IMR-90 (cell line): ENCODE measurements at regions not wholly inside any gene's neighbourhood (a gene's known extent, or its start where the extent isn't known, plus 50 kb on each side); places are given as distances from the start of the nearest gene placed in this dataset.

Source experiments
- ATAC-seq: fragments of 200-7000 bp; cut with Tn5 transposase; 2 replicates; pipeline ENCODE4 v1.9.1; 2020; ENCODE audit warnings: low read depth, mild to moderate bottlenecking, moderate library complexity
- BruUV-seq: library from RNA; stranded (reverse); fragments of 400-500 nt; replicated peaks from 2 replicates; lab custom pipeline; 2021; lab: Mats Ljungman, UMichigan
- CTCF ChIA-PET: fragments of 300-600 bp; formaldehyde crosslinking; extraction: SDS; loops from one replicate; lab custom pipeline; 2021; ENCODE audit warnings: antibody characterized with exemption; lab: Yijun Ruan, JAX
- POLR2A ChIA-PET: fragments of 300-600 bp; sonication (Branson Sonifier 250); formaldehyde crosslinking; loops from one replicate; lab custom pipeline; 2022; ENCODE audit warnings: antibody characterized with exemption; ENCODE audit not compliant: unreplicated experiment; lab: Charles Lee
- DNase-seq: peaks from one replicate; pipeline ENCODE4 v3.0.0; 2013
- H2AFZ ChIP-seq: replicated peaks from 2 replicates; pipeline ENCODE3; 2013; ENCODE audit warnings: low read length, mild to moderate bottlenecking; ENCODE audit not compliant: poor library complexity
- H2AK5ac ChIP-seq: 2 replicates; pipeline ENCODE4 v1.6.1; 2013; ENCODE audit warnings: low read depth, low read length, inconsistent platforms
- H2AK9ac ChIP-seq: replicated peaks from 2 replicates; pipeline ENCODE3; 2013; ENCODE audit warnings: mild to moderate bottlenecking, low read depth, low read length, moderate library complexity; ENCODE audit not compliant: poor library complexity
- H2BK120ac ChIP-seq: 2 replicates; pipeline ENCODE4 v1.6.1; 2013; ENCODE audit warnings: low read depth, low read length, inconsistent platforms
- H2BK15ac ChIP-seq: 3 replicates; pipeline ENCODE4 v1.6.1; 2013; ENCODE audit warnings: low read depth, low read length, inconsistent platforms
- H2BK20ac ChIP-seq: 2 replicates; pipeline ENCODE4 v1.6.1; 2013; ENCODE audit warnings: low read depth, mild to moderate bottlenecking, inconsistent platforms, low read length, moderate library complexity
- H2BK5ac ChIP-seq: 2 replicates; pipeline ENCODE4 v1.6.1; 2013; ENCODE audit warnings: mild to moderate bottlenecking, low read depth, low read length, inconsistent platforms; ENCODE audit not compliant: poor library complexity, severe bottlenecking
- H3K14ac ChIP-seq: replicated peaks from 2 replicates; pipeline ENCODE4 v1.6.1; 2013; ENCODE audit warnings: low read depth, low read length, inconsistent platforms
- H3K18ac ChIP-seq: 2 replicates; pipeline ENCODE4 v1.6.1; 2013; ENCODE audit warnings: low read depth, low read length, control low read depth
- H3K23ac ChIP-seq: 2 replicates; pipeline ENCODE4 v1.6.1; 2013; ENCODE audit warnings: low read depth, low read length, inconsistent platforms
- H3K27ac ChIP-seq: 2 replicates; pipeline ENCODE4 v1.5.1; 2013; ENCODE audit warnings: mild to moderate bottlenecking, control low read depth, low read length; ENCODE audit not compliant: insufficient read depth
- H3K27me3 ChIP-seq: 2 replicates; pipeline ENCODE4 v1.6.1; 2013; ENCODE audit warnings: low read length; ENCODE audit not compliant: control insufficient read depth, insufficient read depth
- H3K36me3 ChIP-seq: 2 replicates; pipeline ENCODE4 v1.6.1; 2013; ENCODE audit warnings: low read length, mixed read lengths; ENCODE audit not compliant: control insufficient read depth, insufficient read depth
- H3K4ac ChIP-seq: 2 replicates; pipeline ENCODE4 v1.6.1; 2013; ENCODE audit warnings: low read depth, low read length, inconsistent platforms
- H3K4me1 ChIP-seq: 2 replicates; pipeline ENCODE4 v1.6.1; 2013; ENCODE audit warnings: low read length, mixed read lengths; ENCODE audit not compliant: control insufficient read depth, insufficient read depth
- H3K4me2 ChIP-seq: 2 replicates; pipeline ENCODE4 v1.6.1; 2013; ENCODE audit warnings: low read depth, mild to moderate bottlenecking, control low read depth, low read length, moderate library complexity
- H3K4me3 ChIP-seq: 2 replicates; pipeline ENCODE4 v1.5.1; 2013; ENCODE audit warnings: low read depth, mild to moderate bottlenecking, control low read depth, low read length, moderate library complexity; ENCODE audit not compliant: insufficient read depth
- H3K56ac ChIP-seq: 2 replicates; pipeline ENCODE4 v1.6.1; 2013; ENCODE audit warnings: low read length, inconsistent platforms; ENCODE audit not compliant: insufficient read depth; ENCODE audit errors: extremely low read depth
- H3K79me1 ChIP-seq, 2 experiments: 2 replicates each; pipeline ENCODE4 v1.6.1; 2013; ENCODE audit warnings: low read length in 2 of 2, inconsistent platforms in 1 of 2, low read depth in 1 of 2
- H3K9ac ChIP-seq: 2 replicates; pipeline ENCODE4 v1.6.1; 2013; ENCODE audit warnings: low read depth, low read length, control low read depth
- H3K9me1 ChIP-seq: 2 replicates; pipeline ENCODE4 v1.6.1; 2013; ENCODE audit warnings: low read length, inconsistent platforms; ENCODE audit not compliant: insufficient read depth
- H3K9me3 ChIP-seq: 2 replicates; pipeline ENCODE4 v1.6.1; 2013; ENCODE audit warnings: low read length; ENCODE audit not compliant: control insufficient read depth, insufficient read depth
- H4K20me1 ChIP-seq: 2 replicates; pipeline ENCODE4 v1.6.1; 2013; ENCODE audit warnings: low read length, inconsistent platforms; ENCODE audit not compliant: insufficient read depth
- H4K5ac ChIP-seq: 2 replicates; pipeline ENCODE4 v1.6.1; 2013; ENCODE audit warnings: mild to moderate bottlenecking, low read depth, low read length, control low read depth
- H4K8ac ChIP-seq, 2 experiments: 2 replicates each; pipeline ENCODE4 v1.6.1; 2013; ENCODE audit warnings: low read depth in 2 of 2, low read length in 2 of 2, control low read depth in 1 of 2, inconsistent platforms in 1 of 2
- H4K91ac ChIP-seq: 2 replicates; pipeline ENCODE4 v1.6.1; 2013; ENCODE audit warnings: low read depth, low read length, inconsistent platforms; ENCODE audit not compliant: insufficient read depth
- BHLHE40 ChIP-seq: fragments of 150-350 bp; IDR thresholded peaks from 2 replicates; pipeline ENCODE4 v1.6.1; 2016; ENCODE audit warnings: mild to moderate bottlenecking, low read depth, low read length
- CEBPB ChIP-seq: IDR thresholded peaks from 2 replicates; pipeline ENCODE4 v1.6.1; 2012; ENCODE audit warnings: low read depth, low read length, improper control_type of control experiment
- CHD1 ChIP-seq: IDR thresholded peaks from 2 replicates; pipeline ENCODE4 v1.6.1; 2012; ENCODE audit warnings: low read depth, low read length, improper control_type of control experiment
- FOS ChIP-seq: fragments of 150-350 bp; IDR thresholded peaks from 2 replicates; pipeline ENCODE4 v1.6.1; 2016; ENCODE audit warnings: low read depth, low read length
- MAFK ChIP-seq: IDR thresholded peaks from 2 replicates; pipeline ENCODE4 v1.6.1; 2012; ENCODE audit warnings: low read depth, low read length, improper control_type of control experiment
- MAZ ChIP-seq: IDR thresholded peaks from 2 replicates; pipeline ENCODE4 v1.6.1; 2012; ENCODE audit warnings: low read depth, mild to moderate bottlenecking, low read length, improper control_type of control experiment, moderate library complexity, borderline replicate concordance
- MXI1 ChIP-seq: IDR thresholded peaks from 2 replicates; pipeline ENCODE4 v1.6.1; 2012; ENCODE audit warnings: low read depth, mild to moderate bottlenecking, low read length, moderate library complexity, borderline replicate concordance
- NFE2L2 ChIP-seq: fragments of 150-350 bp; IDR thresholded peaks from 2 replicates; pipeline ENCODE4 v1.6.1; 2016; ENCODE audit warnings: low read depth, mild to moderate bottlenecking, low read length
- POLR2A ChIP-seq: IDR thresholded peaks from 2 replicates; pipeline ENCODE4 v1.6.1; 2012; ENCODE audit warnings: mild to moderate bottlenecking, low read depth, low read length
- RAD21 ChIP-seq: IDR thresholded peaks from 2 replicates; pipeline ENCODE4 v1.6.1; 2012; ENCODE audit warnings: low read length, improper control_type of control experiment
- RCOR1 ChIP-seq: IDR thresholded peaks from 2 replicates; pipeline ENCODE4 v1.6.1; 2012; ENCODE audit warnings: mild to moderate bottlenecking, low read length, improper control_type of control experiment; ENCODE audit not compliant: insufficient replicate concordance
- SMC3 ChIP-seq: fragments of 150-350 bp; IDR thresholded peaks from 2 replicates; pipeline ENCODE4 v1.6.1; 2016; ENCODE audit warnings: low read depth, mild to moderate bottlenecking, antibody characterized with exemption, low read length, moderate library complexity
- dilution Hi-C: fragments of 300-500 bp; cut with HindIII; formaldehyde crosslinking; loops from one replicate; pipeline ENCODE4 v1.14.3; 2018; ENCODE audit warnings: low sequenced_read_pairs; ENCODE audit not compliant: unreplicated experiment
- in situ Hi-C: fragments of 300-500 bp; cut with MboI; formaldehyde crosslinking; loops from 3 replicates; pipeline ENCODE4 v1.14.3; 2019; ENCODE audit warnings: low sequenced_read_pairs, inconsistent platforms, mixed read lengths
- intact Hi-C: fragments of 100-400 bp; cut with micrococcal nuclease; formaldehyde crosslinking; loops from 2 replicates; pipeline ENCODE4 v1.10.0; 2022
- TF ChIP-seq, protein P1 (sequence below): conservative IDR thresholded peaks from 2 replicates; pipeline ENCODE4 v1.5.1; 2012; ENCODE audit warnings: mild to moderate bottlenecking, low read depth, low read length, improper control_type of control experiment
- TF ChIP-seq, protein P2 (sequence below): fragments of 150-350 bp; IDR thresholded peaks from 2 replicates; pipeline ENCODE4 v1.6.1; 2017; ENCODE audit warnings: mild to moderate bottlenecking, antibody characterized with exemption, low read length, low read depth

DNA sequence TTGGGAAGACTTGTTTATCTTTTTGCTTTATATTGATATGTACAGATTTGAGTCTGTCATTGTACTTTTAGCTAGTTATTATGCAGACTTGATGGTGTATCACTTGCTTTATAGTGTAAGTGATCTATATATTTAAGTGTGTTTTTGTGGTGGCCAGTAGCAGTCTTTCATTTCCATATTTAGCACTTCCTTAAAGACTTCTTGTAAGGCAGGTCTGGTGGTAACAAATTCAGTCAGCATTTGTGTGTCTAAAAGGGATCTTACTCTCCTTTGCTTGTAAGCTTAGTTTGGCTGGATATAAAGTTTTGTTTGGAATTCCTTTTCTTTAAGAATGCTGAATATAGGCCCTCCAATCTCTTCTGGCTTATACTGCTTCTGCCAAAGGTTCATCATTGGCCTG, 322.5 kb upstream of the EPHA6 start:
- ATAC-seq = no peak
- dilution Hi-C loops = no loop called here

More for the DNA sequence above, 322.5 kb upstream of the EPHA6 start:
- Histone ChIP-seq H3K9me1 (no peaks in the 10 kb centered on the region), H4K8ac (no peak overlapping the region), H3K18ac (no peak overlapping the region), H4K5ac (no peak overlapping the region), H2BK15ac (no peak overlapping the region), H2BK20ac (no peak overlapping the region), H3K14ac (no peak overlapping the region), H4K20me1 (no peaks in the 10 kb centered on the region), H2AK5ac (no peak overlapping the region), H3K27ac (no peak overlapping the region), H3K4ac (no peak overlapping the region), H2AFZ (no peak overlapping the region), H2BK120ac (no peak overlapping the region), H3K9ac (no peak overlapping the region), H3K4me1 (no peaks in the 10 kb centered on the region), H3K4me2 (no peak overlapping the region), H3K23ac (no peak overlapping the region), H3K36me3 (no peaks in the 10 kb centered on the region), H2AK9ac (no peak overlapping the region), H3K4me3 (no peak overlapping the region), H3K27me3 (no peaks in the 10 kb centered on the region), H2BK5ac (no peak overlapping the region), H3K9me3 (peaks cover 6% of the 10 kb centered on the region), H3K79me1 (no peaks in the 10 kb centered on the region), H4K91ac (no peak overlapping the region), H3K56ac (no peak overlapping the region)
- no peak for DNase-seq
- intact Hi-C loops (no loop called here), in situ Hi-C loops (no loop called here)
- ChIA-PET CTCF (no interaction called here), POLR2A (no interaction called here)
- no TSS peak for BruUV-seq
- TF ChIP-seq RAD21 = no peak
- TF ChIP-seq, protein P1, sequence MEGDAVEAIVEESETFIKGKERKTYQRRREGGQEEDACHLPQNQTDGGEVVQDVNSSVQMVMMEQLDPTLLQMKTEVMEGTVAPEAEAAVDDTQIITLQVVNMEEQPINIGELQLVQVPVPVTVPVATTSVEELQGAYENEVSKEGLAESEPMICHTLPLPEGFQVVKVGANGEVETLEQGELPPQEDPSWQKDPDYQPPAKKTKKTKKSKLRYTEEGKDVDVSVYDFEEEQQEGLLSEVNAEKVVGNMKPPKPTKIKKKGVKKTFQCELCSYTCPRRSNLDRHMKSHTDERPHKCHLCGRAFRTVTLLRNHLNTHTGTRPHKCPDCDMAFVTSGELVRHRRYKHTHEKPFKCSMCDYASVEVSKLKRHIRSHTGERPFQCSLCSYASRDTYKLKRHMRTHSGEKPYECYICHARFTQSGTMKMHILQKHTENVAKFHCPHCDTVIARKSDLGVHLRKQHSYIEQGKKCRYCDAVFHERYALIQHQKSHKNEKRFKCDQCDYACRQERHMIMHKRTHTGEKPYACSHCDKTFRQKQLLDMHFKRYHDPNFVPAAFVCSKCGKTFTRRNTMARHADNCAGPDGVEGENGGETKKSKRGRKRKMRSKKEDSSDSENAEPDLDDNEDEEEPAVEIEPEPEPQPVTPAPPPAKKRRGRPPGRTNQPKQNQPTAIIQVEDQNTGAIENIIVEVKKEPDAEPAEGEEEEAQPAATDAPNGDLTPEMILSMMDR = no peak
- no peak for TF ChIP-seq MXI1
- TF ChIP-seq CHD1 = no peak
- no peak for TF ChIP-seq MAZ
- TF ChIP-seq FOS = no peak
- TF ChIP-seq BHLHE40 = no peak
- TF ChIP-seq, protein P2, sequence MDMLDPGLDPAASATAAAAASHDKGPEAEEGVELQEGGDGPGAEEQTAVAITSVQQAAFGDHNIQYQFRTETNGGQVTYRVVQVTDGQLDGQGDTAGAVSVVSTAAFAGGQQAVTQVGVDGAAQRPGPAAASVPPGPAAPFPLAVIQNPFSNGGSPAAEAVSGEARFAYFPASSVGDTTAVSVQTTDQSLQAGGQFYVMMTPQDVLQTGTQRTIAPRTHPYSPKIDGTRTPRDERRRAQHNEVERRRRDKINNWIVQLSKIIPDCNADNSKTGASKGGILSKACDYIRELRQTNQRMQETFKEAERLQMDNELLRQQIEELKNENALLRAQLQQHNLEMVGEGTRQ = no peak
- no peak for TF ChIP-seq CEBPB
- no peak for TF ChIP-seq SMC3
- TF ChIP-seq POLR2A = no peak
- no peak for TF ChIP-seq NFE2L2
- no peak for TF ChIP-seq MAFK
- TF ChIP-seq RCOR1 = no peak
